HG03378 (cell line): ENCODE measurements at regions not wholly inside any gene's neighbourhood (a gene's known extent, or its start where the extent isn't known, plus 50 kb on each side); places are given as distances from the start of the nearest gene placed in this dataset.

Experiments used
- ATAC-seq: cut with Tn5 transposase; IDR thresholded peaks from one replicate; pipeline ENCODE4 v1.9.1; 2021; ENCODE audit warnings: mild to moderate bottlenecking, moderate library complexity; ENCODE audit not compliant: unreplicated experiment

DNA sequence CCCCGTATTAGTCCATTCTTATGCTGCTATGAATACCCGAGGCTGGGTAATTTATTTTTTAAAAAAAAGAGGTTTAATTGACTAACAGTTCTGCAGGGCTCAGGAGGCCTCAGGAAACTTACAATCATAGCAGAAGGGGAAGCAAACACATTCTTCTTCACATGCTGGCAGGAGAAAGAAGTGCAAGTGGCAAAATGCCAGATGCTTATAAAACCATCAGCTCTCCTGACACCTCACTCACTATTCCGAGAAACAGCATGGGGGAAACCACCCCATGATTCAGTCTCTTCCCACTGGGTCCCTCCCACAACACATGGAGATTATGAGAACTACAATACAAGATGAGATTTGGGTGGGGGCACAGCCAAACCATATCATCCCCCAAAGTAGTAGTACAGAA is 2148.5 kb upstream of the PIK3C3 start:
- no peak for ATAC-seq

- no peak for ATAC-seq
These were observed 2149.8 kb upstream of the PIK3C3 start for GRCh38 chr18:39805218-39805617.

DNA sequence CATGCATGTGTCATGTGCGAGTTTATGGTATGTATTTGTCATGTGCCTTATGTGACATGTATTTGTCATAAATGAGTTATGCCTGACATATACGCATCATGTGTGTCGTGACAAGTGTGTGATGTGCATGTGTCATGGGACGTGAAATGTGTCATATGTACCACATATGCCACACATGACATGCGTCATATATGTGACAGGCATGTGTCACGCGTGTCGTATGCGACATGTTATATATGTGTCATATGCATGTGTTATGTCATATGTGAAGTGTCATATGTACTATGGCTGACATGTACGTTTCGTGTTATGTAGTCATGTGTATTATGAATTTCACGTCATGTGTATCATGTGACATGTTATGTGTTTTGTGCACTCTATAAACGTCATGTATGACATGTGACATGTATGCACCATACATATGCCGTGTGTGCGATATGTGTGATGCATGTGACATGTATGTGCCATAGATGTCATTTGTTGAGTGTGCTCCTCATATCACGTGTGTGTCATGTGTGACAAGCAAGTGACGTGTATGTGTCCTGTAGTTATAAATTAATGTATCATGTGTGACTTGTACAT is 2152.3 kb upstream of the PIK3C3 start:
- no peak for ATAC-seq

GRCh38 chr18:39801848-39802247 is 2153.2 kb upstream of the PIK3C3 start:
- ATAC-seq: no peak

DNA sequence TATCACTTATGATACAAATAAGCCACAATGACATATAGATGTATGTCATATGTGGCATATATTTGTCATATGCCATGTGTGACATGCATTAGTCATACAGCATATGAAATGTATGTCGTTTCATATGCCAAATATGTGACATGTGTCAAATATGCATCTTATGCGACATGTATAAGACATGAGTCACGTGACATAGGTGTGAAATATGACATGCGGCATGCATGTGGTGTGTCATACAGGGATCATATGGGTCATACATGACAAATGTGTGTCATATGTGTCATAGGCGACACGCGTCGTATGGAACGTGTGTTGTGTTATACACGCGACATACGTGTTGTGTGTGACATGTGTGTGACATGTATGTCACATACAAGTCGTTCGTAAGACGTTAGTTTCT is 2154.0 kb upstream of the PIK3C3 start:
- ATAC-seq: no peak

- ATAC-seq: no peak
These were observed 2156.0 kb upstream of the PIK3C3 start for GRCh38 chr18:39799006-39799405.

- ATAC-seq: no peak
These were observed 2158.6 kb upstream of the PIK3C3 start for GRCh38 chr18:39796393-39796792.

DNA sequence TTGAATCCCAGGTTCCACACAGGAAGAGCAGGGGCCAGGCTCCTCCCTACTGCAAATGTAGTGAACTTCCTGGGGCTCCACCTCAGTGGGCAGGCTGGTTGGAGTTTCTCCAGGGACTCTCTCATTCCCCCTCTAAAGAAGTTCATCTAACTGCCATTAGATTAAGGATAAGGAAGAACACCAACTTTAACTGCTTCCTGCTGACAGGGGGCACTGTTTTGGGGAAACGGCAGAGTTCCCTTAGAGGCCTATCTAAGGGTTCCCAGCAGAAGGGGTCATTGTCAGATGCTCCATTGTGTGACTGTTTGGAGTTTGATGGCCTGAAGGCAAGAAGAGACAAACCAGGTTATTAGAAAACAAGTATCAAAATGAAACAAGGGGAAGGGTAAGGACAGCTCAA is 2159.7 kb upstream of the PIK3C3 start:
- ATAC-seq: no peak

- ATAC-seq: no peak
These were observed 2161.4 kb upstream of the PIK3C3 start for GRCh38 chr18:39793609-39794008.

DNA sequence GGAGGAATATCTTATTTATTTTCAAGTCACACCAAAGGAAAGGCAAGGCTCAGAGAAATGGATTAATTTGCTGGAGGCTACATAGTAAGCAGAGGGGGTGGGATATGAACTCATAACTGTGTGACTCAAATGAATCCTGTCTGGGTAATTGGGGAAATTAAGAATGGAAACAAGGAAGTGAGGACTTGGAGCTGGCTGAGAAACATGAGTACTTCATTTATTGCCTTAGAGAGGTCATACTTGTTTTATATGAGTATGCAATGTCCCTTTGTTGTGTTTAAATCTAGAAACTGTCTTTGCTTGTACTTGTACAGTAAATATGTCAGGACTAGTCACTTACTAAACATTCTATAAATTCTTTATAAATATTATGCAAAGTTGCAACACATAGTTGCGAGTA is 2166.7 kb upstream of the PIK3C3 start:
- ATAC-seq: no peak

DNA sequence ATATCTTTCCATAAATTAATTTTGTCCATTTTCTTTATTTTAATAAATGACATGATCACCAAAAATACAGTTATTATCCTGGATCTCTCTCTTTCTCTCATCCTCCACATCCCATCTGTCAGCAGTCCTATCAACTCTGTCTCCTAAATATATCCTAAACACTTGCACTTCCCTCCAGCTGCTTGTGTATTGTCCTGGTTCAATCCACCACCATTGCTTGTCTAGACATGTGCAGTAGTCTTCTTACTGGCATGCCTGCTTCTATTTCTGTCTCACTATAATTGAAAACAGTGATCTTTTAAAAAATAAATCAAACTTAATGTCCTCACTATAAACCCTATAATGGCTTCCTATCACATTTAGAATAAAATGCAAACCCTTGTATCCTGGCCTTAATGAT is 2168.6 kb upstream of the PIK3C3 start:
- ATAC-seq: no peak

- no peak for ATAC-seq
These were observed 2170.5 kb upstream of the PIK3C3 start for GRCh38 chr18:39784541-39784940.

GRCh38 chr18:39781565-39781964 is 2173.5 kb upstream of the PIK3C3 start:
- no peak for ATAC-seq

DNA sequence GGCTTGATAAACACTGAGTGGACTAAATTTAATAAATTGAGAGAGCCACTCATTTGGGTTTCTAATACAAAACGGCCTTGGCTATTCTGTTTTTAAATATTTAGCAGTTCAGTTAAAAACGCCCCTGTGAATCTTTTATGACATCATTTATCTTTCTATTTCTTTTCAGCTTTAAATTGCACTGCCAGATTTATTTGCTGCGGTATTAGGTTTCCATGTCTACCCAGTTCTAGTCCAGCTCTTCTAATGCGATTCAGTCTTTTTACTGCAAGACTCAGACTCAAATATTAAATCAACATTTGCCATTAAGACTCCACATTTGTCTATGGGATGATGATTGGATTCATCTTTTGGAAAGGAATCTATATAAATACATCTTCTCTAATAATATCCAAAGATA is 2174.3 kb upstream of the PIK3C3 start:
- ATAC-seq: no peak

GRCh38 chr18:39779926-39780325 is 2175.1 kb upstream of the PIK3C3 start:
- no peak for ATAC-seq

- no peak for ATAC-seq
These were observed 2178.3 kb upstream of the PIK3C3 start for GRCh38 chr18:39776766-39777165.

GRCh38 chr18:39774957-39775598 is 2180.0 kb upstream of the PIK3C3 start:
- ATAC-seq: no peak

DNA sequence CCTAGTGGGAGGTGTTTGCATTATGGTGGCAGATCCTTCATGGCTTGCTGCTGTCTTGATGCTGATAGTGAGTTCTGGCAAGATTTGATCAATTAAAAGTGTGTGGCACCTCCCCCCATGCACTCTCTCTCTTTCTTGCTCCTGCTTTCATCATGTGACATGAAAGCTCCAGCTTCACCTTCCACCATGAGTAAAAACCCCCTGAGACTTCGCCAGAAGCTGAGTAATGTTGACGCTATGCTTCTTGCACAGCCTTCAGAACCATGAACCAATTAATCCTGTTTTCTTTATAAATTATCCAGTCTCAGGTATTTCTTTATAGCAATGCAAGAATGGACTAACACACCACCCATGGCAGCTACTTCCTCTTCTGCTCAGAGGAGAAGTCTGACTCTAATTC is 2181.4 kb upstream of the PIK3C3 start:
- no peak for ATAC-seq

GRCh38 chr18:39772155-39772919 is 2182.7 kb upstream of the PIK3C3 start:
- ATAC-seq: no peak

DNA sequence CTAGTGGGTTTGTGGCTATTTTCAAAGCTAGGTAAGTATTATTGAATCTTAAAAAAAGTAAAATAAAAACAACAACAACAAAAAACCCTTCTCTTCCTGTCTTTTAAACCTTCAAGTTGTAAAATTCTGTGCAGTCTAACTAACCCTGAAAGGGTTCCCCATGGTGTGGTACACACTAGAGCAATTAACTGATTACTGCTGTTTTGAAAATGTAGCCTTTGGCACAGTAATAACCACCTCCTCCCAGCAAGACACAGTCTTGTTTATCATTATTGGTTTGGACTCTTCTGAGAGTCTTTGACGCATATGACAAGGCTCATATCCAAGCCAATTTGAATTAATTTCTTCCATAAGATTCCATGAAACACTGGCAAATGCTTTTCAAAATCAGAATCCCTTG is 2184.6 kb upstream of the PIK3C3 start:
- no peak for ATAC-seq

GRCh38 chr18:39764873-39765272 is 2190.2 kb upstream of the PIK3C3 start:
- ATAC-seq: no peak

DNA sequence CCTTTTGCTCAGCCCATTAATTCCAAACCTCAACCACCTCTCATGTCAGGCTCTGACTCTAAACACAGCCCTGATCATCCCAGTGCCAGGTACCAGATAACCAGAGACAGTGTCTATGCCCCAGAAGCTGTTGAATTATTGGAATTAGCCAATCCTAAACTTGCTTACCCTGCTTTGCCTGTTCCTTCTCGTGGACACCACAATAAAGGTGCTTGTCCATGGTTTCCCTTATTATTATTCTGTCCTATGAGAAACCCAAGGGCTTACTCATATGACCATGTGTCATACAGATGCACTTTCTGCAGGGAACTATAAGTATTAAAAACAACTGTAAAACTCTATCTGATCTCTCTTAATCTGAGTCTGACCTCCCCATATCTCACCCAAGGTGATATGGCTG is 2193.8 kb upstream of the PIK3C3 start:
- no peak for ATAC-seq
